GM23248 (cell line): ENCODE measurements at regions not wholly inside any gene's neighbourhood (a gene's known extent, or its start where the extent isn't known, plus 50 kb on each side); places are given as distances from the start of the nearest gene placed in this dataset.

ENCODE experiments used
- DNase-seq: peaks from one replicate; pipeline ENCODE4 v3.0.0-alpha.2; 2015
- H2AFZ ChIP-seq: fragments of 200-600 bp; sonication (generic); 2 replicates; pipeline ENCODE4 v1.6.1; 2016; ENCODE audit warnings: antibody characterized with exemption
- H3F3A ChIP-seq: fragments of 200-600 bp; sonication (generic); 2 replicates; pipeline ENCODE4 v1.6.1; 2016; ENCODE audit warnings: mild to moderate bottlenecking, antibody characterized with exemption, mixed run types; ENCODE audit not compliant: insufficient read depth
- H3K27ac ChIP-seq: fragments of 200-600 bp; sonication (generic); 2 replicates; pipeline ENCODE4 v1.5.1; 2016; ENCODE audit warnings: mild to moderate bottlenecking
- H3K27me3 ChIP-seq: fragments of 200-600 bp; sonication (generic); replicated peaks from 2 replicates; pipeline ENCODE4 v1.6.1; 2016; ENCODE audit warnings: mild to moderate bottlenecking; ENCODE audit not compliant: insufficient read depth
- H3K36me3 ChIP-seq: fragments of 200-600 bp; sonication (generic); 2 replicates; pipeline ENCODE4 v1.6.1; 2016; ENCODE audit warnings: low read depth, mild to moderate bottlenecking
- H3K4me1 ChIP-seq: fragments of 200-600 bp; sonication (generic); 2 replicates; pipeline ENCODE4 v1.6.1; 2016; ENCODE audit warnings: mild to moderate bottlenecking; ENCODE audit not compliant: insufficient read depth
- H3K4me2 ChIP-seq: fragments of 200-600 bp; sonication (generic); one replicate; pipeline ENCODE4 v1.6.1; 2016; ENCODE audit warnings: mild to moderate bottlenecking; ENCODE audit not compliant: unreplicated experiment
- H3K4me3 ChIP-seq: fragments of 200-600 bp; sonication (generic); 2 replicates; pipeline ENCODE4 v1.5.1; 2016; ENCODE audit warnings: mild to moderate bottlenecking
- H3K79me2 ChIP-seq: fragments of 200-600 bp; sonication (generic); 2 replicates; pipeline ENCODE4 v1.6.1; 2016; ENCODE audit warnings: mild to moderate bottlenecking; ENCODE audit not compliant: insufficient read depth
- H3K9ac ChIP-seq: fragments of 200-600 bp; sonication (generic); 2 replicates; pipeline ENCODE4 v1.6.1; 2016; ENCODE audit warnings: mild to moderate bottlenecking
- H3K9me2 ChIP-seq: fragments of 200-600 bp; sonication (generic); 2 replicates; pipeline ENCODE4 v1.6.1; 2016; ENCODE audit warnings: mixed run types, mild to moderate bottlenecking, moderate library complexity; ENCODE audit not compliant: insufficient read depth
- H3K9me3 ChIP-seq: fragments of 200-600 bp; sonication (generic); one replicate; pipeline ENCODE4 v1.6.1; 2017; ENCODE audit warnings: low read depth
- H4K20me1 ChIP-seq: fragments of 200-600 bp; sonication (generic); 2 replicates; pipeline ENCODE4 v1.6.0; 2016; ENCODE audit not compliant: insufficient read depth
- EZH2 ChIP-seq: fragments of 200-600 bp; sonication (generic); IDR thresholded peaks from 2 replicates; pipeline ENCODE4 v1.6.1; 2018; ENCODE audit warnings: antibody characterized with exemption, mild to moderate bottlenecking; ENCODE audit not compliant: insufficient read depth, poor library complexity, severe bottlenecking
- EZH2phosphoT487 ChIP-seq: fragments of 200-600 bp; sonication (generic); IDR thresholded peaks from 2 replicates; pipeline ENCODE4 v1.6.1; 2018; ENCODE audit warnings: antibody characterized with exemption, moderate library complexity, mild to moderate bottlenecking, low read depth; ENCODE audit not compliant: insufficient read depth
- WGBS, 2 experiments: methylation state at CpG; one replicate each; pipeline ENCODE4 v1.1.6; 2015 to 2017; ENCODE audit warnings: low lambda C conversion rate in 2 of 2, low coverage in 1 of 2; ENCODE audit errors: missing lambda C conversion rate in 2 of 2; 5-methylcytosine and 5-hydroxymethylcytosine counted together
- in situ Hi-C: fragments of 300-500 bp; cut with MboI; formaldehyde crosslinking; loops from 2 replicates; pipeline ENCODE4 v1.15.0; 2020

- H3K9me3 ChIP-seq, result no peaks in the 10 kb centered on the region
- no peaks in the 10 kb centered on the region for H3K9me2 ChIP-seq
- H3K36me3 ChIP-seq, result no peaks in the 10 kb centered on the region
- TF ChIP-seq EZH2 (no peak), EZH2phosphoT487 (no peak)
- H3K4me1 ChIP-seq, result no peaks in the 10 kb centered on the region
- H3K4me3 ChIP-seq, result no peak overlapping the region
- no peak for DNase-seq
- in situ Hi-C loops, result no loop called here
- WGBS, 2 experiments, result 20 to 23% methylated on average over 5 to 7 of the region's 7 CpGs
- no peaks in the 10 kb centered on the region for H3F3A ChIP-seq
- H3K4me2 ChIP-seq, result no peak overlapping the region
- no peaks in the 10 kb centered on the region for H4K20me1 ChIP-seq
- no peak overlapping the region for H2AFZ ChIP-seq
- H3K27ac ChIP-seq, result no peak overlapping the region
- H3K9ac ChIP-seq, result no peak overlapping the region
- H3K79me2 ChIP-seq, result no peaks in the 10 kb centered on the region
- H3K27me3 ChIP-seq, result no peaks in the 10 kb centered on the region
Observed at GRCh38 chr1:5404412-5405203, 587.6 kb downstream of the NPHP4 start.

- Histone ChIP-seq H2AFZ (no peak overlapping the region), H3K4me1 (no peaks in the 10 kb centered on the region), H3K4me2 (no peak overlapping the region), H3K4me3 (no peak overlapping the region), H3F3A (no peaks in the 10 kb centered on the region), H3K9me3 (no peaks in the 10 kb centered on the region), H3K9ac (no peak overlapping the region), H3K79me2 (no peaks in the 10 kb centered on the region), H3K36me3 (no peaks in the 10 kb centered on the region), H3K9me2 (no peaks in the 10 kb centered on the region), H4K20me1 (no peaks in the 10 kb centered on the region), H3K27me3 (no peaks in the 10 kb centered on the region), H3K27ac (no peak overlapping the region)
- in situ Hi-C loops, result no loop called here
- 21 to 23% methylated on average over 5 of the region's 5 CpGs for WGBS, 2 experiments
- no peak for TF ChIP-seq EZH2phosphoT487
- TF ChIP-seq EZH2, result no peak
- no peak for DNase-seq
Observed at GRCh38 chr1:5403935-5404334, 588.3 kb downstream of the NPHP4 start.

- Histone ChIP-seq H3K27ac (no peak overlapping the region), H3K36me3 (no peaks in the 10 kb centered on the region), H3K9me2 (no peaks in the 10 kb centered on the region), H3K9ac (no peak overlapping the region), H3K4me3 (no peak overlapping the region), H3F3A (no peaks in the 10 kb centered on the region), H3K4me2 (no peak overlapping the region), H3K9me3 (no peaks in the 10 kb centered on the region), H3K4me1 (no peaks in the 10 kb centered on the region), H2AFZ (no peak overlapping the region), H3K27me3 (no peaks in the 10 kb centered on the region), H3K79me2 (no peaks in the 10 kb centered on the region), H4K20me1 (no peaks in the 10 kb centered on the region)
- TF ChIP-seq EZH2phosphoT487 (no peak), EZH2 (no peak)
- in situ Hi-C loops, result no loop called here
- 20 to 26% methylated on average over 10 of the region's 10 CpGs for WGBS, 2 experiments
- no peak for DNase-seq
Observed at GRCh38 chr1:5402618-5403017, 589.6 kb downstream of the NPHP4 start.

GRCh38 chr1:5399771-5400170, 592.5 kb downstream of the NPHP4 start:
- TF ChIP-seq EZH2phosphoT487 (no peak), EZH2 (no peak)
- in situ Hi-C loops, result no loop called here
- H3K9me2 ChIP-seq, result no peaks in the 10 kb centered on the region
- no peaks in the 10 kb centered on the region for H3K4me1 ChIP-seq
- no peak for DNase-seq
- no peak overlapping the region for H3K9ac ChIP-seq
- H3K79me2 ChIP-seq, result no peaks in the 10 kb centered on the region
- no peaks in the 10 kb centered on the region for H3F3A ChIP-seq
- no peaks in the 10 kb centered on the region for H3K36me3 ChIP-seq
- H3K9me3 ChIP-seq, result no peaks in the 10 kb centered on the region
- H3K27me3 ChIP-seq, result no peaks in the 10 kb centered on the region
- no peak overlapping the region for H3K4me2 ChIP-seq
- H3K4me3 ChIP-seq, result no peak overlapping the region
- WGBS, 2 experiments, result 4 to 7% methylated on average over 1 of the region's 1 CpG
- no peak overlapping the region for H2AFZ ChIP-seq
- H4K20me1 ChIP-seq, result no peaks in the 10 kb centered on the region
- H3K27ac ChIP-seq, result no peak overlapping the region
